ENCODE measurements at regions not wholly inside any gene's neighbourhood (a gene's known extent, or its start where the extent isn't known, plus 50 kb on each side); places are given as distances from the start of the nearest gene placed in this dataset.

DNA sequence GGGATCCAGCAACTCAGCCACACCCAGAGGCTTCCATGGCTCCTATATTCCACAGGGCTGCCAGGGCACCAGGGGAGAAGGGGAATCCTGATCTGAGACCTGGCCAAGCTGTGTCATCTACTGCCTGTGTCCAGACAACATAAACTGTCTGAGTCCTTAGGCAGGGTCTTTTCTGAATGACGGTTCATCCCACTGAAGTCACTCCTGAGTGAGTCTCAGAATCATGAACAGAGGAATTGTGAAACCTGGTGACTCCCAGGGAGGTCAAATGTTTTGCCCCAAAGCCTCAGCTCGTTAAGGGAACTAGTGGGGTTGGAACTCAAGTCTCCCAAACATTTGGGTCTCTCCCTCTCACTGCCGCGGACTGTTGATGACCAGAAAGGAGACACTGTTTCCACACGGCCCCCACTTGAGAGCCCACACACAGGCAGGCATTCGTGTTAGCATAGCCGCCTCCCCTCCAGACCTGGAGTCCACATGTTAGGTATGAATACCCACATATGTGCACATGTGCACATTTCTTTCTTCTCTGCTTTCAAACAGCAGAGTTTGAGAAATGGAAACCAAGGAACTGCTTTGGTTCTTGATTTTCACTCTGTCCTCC is 87.2 kb upstream of the KCNK12 start:
- no peak for DNase-seq
- Histone ChIP-seq H3K9me3 (no peaks in the 10 kb centered on the region), H3K4me1 (no peaks in the 10 kb centered on the region), H3K4me3 (no peak overlapping the region), H3K27me3 (no peaks in the 10 kb centered on the region), H3K27ac (no peak overlapping the region), H3K36me3 (no peaks in the 10 kb centered on the region)
- WGBS, 2 donors, result 75 to 76% methylated on average over 4 to 7 of the region's 7 CpGs
- no peak for TF ChIP-seq CTCF (IDR thresholded peaks at IDR 0.05)
- no peak for TF ChIP-seq POLR2A (IDR thresholded peaks at IDR 0.05)
- intact Hi-C loops (cut with DNase I), result no loop called here

DNA sequence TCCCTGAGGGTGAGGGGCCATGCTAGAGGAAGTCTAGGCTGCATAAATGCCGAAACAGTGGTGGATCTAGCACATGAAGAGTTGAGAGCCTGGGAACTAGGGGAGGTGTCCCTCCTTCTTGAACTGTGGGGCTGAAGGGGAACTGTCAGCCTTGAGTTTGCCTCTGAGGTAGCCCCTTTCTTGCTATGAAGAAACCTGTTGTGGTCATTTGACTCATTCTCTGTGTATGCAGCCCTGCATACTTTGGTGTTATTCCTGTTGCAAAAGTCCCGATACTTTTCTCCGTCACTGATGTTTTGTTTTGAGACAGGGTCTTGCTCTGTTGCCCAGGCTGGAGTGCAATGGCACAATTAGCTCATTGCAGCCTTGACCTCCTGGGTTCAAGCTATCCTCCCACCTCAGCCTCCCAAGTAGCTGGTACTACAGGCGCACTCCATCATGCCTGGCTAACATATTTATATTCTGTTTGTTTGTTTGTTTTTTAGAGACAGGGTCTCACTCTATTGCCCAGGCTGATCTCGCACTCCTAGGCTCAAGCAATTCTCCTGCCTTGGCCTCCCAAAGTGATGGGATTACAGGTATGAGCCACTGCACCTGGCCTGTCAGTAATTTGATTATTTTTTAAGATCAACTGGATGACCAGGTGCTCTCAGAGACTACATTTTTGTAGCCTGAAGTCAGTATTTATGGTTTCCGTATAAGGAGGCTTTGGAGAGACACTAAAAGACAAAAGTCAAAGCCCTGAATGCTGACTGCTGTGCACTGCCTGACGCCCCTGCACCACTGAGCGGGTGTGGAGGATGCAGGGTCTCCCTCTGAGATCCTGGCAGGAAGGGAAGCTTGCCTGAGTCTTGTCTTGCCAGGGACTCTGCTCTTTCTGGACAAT is 86.2 kb upstream of the KCNK12 start:
- H3K27me3 ChIP-seq, result no peaks in the 10 kb centered on the region
- intact Hi-C loops (cut with DNase I), result no loop called here

GRCh38 chr2:47655563-47655880 is 84.7 kb upstream of the KCNK12 start:
- Histone ChIP-seq H3K27ac (no peak overlapping the region), H3K4me1 (no peaks in the 10 kb centered on the region), H3K4me3 (no peak overlapping the region), H3K9me3 (no peaks in the 10 kb centered on the region), H3K27me3 (no peaks in the 10 kb centered on the region), H3K36me3 (no peaks in the 10 kb centered on the region)
- no peak for DNase-seq
- intact Hi-C loops (cut with DNase I), result no loop called here
- TF ChIP-seq POLR2A (IDR thresholded peaks at IDR 0.05), result no peak
- TF ChIP-seq CTCF (IDR thresholded peaks at IDR 0.05), result no peak
- 56 to 66% methylated on average over 2 of the region's 2 CpGs for WGBS, 2 donors

More for the DNA sequence above, 86.2 kb upstream of the KCNK12 start:
- DNase-seq, result no peak
- no peak overlapping the region for H3K4me3 ChIP-seq
- H3K36me3 ChIP-seq, result no peaks in the 10 kb centered on the region
- H3K27ac ChIP-seq, result no peak overlapping the region
- TF ChIP-seq CTCF (IDR thresholded peaks at IDR 0.05) (no peak), POLR2A (IDR thresholded peaks at IDR 0.05) (no peak)
- no peaks in the 10 kb centered on the region for H3K9me3 ChIP-seq
- 74 to 77% methylated on average over 6 to 7 of the region's 8 CpGs for WGBS, 2 donors
- no peaks in the 10 kb centered on the region for H3K4me1 ChIP-seq

DNA sequence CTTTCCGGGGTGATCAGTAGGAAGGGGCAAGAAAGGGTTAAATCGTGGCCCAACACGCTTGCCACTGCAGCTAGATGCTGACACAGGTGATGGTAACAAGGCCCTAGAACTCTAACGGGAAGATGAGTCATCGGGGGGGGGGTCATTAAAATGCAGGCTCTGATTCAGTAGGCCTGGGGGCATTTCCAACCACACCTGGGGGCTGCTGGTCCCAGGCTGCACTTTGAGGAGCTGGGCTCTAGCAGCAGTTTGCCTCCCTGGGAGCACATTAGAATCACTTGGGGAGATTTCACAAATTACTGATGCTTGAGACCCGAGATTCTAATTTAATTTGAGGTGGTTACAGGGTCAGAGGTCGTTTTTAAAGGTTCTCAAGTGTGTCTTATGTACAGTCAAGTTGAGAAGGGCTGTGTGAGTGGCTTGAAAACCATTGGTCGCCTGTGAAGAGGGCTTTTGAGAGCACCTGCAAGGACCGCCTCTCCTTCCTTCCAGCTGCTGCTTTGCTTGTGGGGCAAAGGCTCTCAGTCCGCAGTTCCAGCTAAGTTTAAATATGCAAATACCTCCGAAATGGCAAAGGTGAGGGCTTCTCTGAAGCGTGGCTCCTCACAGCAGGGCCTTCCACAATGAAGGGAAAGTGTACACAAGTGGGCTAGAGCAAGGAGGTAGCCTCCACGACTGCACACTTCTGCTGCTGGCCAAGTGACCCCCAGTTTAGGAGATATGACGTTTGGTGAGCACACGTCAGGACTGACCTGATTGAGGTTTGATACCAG is 84.2 kb upstream of the KCNK12 start:
- DNase-seq, result no peak
- Histone ChIP-seq H3K36me3 (no peaks in the 10 kb centered on the region), H3K27me3 (no peaks in the 10 kb centered on the region), H3K4me1 (no peaks in the 10 kb centered on the region), H3K4me3 (no peak overlapping the region), H3K9me3 (no peaks in the 10 kb centered on the region), H3K27ac (no peak overlapping the region)
- 51 to 55% methylated on average over 9 to 13 of the region's 15 CpGs for WGBS, 2 donors
- intact Hi-C loops (cut with DNase I), result no loop called here
- no peak for TF ChIP-seq CTCF (IDR thresholded peaks at IDR 0.05)
- peak in 1 of 4 donors; percentile 8 for TF ChIP-seq POLR2A (IDR thresholded peaks at IDR 0.05)
